HG03039 (cell line): ENCODE measurements at regions not wholly inside any gene's neighbourhood (a gene's known extent, or its start where the extent isn't known, plus 50 kb on each side); places are given as distances from the start of the nearest gene placed in this dataset.
"Not testable (repeated sequence)": the region's sequence is repeated elsewhere in the genome, so short reads cannot be mapped to it uniquely, and the experiment has no call there.

ENCODE experiments used
- ATAC-seq: cut with Tn5 transposase; IDR thresholded peaks from one replicate; pipeline ENCODE4 v1.9.1; 2021; ENCODE audit warnings: mild to moderate bottlenecking, moderate library complexity; ENCODE audit not compliant: unreplicated experiment

DNA sequence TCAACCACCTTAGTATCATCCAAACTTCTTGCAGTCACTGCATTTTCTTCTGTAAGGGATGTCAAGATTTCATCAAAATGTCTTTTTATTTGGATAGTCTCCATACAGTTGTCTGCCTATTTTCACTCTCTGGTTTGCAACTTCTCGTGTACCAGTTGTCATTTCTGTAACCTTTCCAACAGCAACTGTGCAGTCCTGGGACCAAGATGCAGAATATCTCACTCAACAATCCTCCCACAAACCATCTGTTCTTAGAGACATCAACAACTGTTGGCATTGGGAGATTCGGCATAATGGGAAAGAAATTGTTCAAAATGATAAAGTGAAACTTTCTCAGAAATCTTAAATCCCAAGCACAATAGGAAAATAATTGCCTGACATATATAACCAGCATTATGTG, 933.6 kb upstream of the SLC39A10 start:
- ATAC-seq = no peak

DNA sequence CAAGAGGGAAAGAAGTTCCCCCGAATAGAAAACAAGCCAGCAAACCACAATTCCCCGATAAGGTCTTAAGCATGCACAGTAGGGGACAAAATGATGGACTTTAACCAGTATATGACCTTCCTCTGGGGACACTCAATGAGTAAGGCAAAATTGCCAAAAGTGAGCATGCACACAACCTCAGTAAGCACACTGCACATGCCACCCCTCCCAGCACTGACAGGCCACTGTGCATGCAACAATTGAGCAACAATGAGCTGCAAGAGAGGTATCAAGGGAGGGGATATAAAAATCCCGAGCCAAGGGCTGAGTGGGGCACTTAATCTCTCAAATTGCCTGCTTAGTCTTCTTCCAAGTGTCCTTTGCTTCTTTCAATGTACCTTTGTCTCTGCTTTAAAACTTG, 935.8 kb upstream of the SLC39A10 start:
- no peak for ATAC-seq

DNA sequence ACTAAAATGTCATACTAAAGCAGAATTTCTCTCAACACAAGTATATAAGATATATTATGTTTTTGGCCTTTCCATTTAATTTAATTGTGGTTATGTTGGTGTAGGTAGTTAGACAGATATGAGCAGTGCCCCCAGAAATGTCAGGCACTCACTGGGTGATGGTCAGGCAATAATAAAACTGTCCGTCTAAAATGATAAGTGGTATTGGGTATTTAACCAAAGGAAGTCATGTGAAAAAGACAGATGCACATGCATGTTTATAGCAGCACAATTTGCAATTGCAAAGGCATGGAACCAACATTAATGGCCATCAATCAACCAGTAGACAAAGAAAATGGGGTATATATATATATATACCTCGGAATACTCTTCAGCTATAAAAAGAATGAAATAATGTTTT, 936.6 kb upstream of the SLC39A10 start:
- ATAC-seq = no peak

DNA sequence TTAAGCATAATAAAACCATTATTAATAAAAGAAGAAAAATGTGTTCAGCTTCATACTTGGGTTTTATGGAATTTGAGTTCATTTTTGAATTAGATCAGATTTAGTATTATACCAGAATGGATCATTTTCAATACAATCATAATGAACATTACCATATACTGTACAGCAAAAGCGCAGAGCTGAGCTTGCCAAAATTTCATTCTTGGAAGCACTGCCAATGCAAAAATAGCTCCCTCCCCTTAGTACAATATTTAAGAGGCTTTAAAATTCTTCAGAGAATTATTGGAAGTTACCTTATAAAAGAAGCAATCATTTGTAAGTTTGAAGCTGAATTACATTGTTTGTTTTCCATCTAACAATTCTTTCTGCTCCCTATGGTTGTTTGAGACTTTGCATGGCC, 938.1 kb upstream of the SLC39A10 start:
- ATAC-seq = no peak

DNA sequence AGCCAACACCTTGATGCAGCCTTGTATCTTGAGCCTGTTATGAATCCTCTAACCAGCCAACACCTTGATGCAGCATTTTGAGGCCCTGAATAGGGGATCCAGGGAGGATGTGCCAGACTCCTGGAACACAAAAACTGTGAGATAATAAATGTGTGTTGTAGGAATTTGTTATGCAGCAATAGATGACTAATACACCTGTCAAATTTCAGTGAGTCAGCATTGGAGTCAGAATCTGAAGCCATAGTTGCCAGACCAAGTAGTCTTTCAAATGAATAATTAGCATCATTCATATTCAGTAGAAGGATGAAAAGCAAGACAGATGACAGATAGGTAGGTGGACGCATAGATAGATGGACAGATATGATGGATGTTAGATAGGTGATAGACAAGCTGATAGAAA, 942.5 kb upstream of the SLC39A10 start:
- no peak for ATAC-seq

DNA sequence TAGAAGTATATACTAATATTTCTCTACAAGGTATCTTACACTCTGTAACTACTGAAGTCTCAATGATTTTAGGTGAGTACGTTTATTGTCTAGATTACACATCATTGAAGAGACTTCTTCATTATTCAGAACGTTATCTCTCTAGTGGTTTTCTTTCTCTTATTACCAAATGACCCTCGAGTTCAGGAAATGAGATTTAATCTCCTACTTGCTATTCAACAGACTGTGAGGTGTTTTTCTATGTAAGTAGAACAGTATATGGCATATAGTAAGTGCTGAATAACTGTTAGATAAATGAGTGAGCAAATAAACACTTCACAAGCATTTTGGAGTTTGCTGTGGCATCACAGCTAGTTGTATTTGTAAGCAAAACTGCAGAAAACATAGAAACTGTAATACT, 947.2 kb upstream of the SLC39A10 start:
- no peak for ATAC-seq

DNA sequence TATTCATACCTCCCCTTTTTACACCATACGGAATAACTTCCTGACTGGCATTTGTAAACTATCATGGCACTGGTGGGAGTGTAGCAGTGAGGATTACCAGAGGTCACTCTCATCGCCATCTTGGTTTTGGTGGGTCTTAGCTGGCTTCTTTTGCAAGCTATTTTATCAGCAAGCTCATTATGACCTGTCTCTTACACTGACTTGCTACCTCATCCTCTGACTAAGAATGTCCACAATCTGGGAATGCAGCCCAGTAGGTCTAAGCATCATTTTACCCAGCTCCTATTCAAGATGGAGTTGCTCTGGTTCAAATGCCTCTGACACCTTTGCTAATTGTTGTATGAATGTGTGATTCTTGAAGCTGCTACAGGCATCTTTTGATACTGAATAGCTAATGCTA, 950.8 kb upstream of the SLC39A10 start:
- no peak for ATAC-seq

DNA sequence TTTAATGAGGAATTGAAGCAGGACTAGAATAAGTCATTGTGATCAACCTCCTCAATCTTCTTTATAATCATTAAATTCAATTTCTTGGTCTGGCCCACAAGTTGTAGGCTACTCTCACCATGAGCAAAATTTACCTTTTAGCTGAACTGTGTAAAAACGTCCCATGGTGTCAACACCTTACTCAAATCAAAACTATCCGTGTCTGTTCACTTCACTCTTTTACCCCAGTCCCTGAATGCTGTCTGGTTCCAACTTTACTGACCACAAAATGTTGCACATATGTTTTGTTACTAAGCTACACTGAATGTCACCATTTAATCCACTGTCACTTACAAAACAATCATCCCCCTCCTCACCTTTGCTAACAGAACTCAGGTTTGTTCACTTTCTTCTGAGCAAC, 951.6 kb upstream of the SLC39A10 start:
- ATAC-seq = peak; percentile 62

DNA sequence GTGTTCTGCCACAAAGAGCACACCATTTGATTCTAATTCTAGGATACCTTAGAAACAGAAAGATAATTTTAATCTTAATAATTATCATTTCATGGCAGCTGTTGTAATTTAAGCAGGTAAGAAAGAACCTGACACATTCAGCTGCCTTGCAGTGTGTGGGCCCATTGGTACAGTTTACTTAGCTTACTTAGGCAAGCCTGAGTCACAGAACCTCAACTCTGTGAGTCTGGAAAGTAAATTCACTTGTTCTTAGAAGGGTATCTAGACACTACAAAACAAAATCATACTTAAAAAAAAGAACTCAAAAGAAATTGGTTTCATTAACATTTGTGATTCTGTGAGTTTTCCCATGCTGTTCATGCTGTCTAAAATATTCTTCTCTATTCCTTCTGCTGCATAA, 956.3 kb upstream of the SLC39A10 start:
- no peak for ATAC-seq

DNA sequence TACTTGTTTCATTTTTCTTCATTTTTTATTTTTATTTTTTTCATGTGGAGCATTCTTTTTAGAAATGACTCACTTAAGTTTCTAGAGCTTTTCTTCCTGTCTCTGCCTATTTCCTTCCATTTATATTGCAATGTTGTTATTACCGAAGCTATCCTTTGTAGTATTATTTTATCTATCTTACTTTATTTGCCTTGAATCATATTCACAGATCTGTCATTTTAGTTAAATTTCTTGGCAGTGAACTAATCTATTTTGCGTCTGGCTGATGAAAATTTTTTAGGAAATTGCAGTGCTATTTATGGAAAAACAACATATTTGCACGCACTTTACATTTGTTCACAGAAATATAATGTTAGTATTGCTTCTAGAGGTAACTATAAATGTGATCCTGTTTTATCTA, 956.9 kb upstream of the SLC39A10 start:
- no peak for ATAC-seq

DNA sequence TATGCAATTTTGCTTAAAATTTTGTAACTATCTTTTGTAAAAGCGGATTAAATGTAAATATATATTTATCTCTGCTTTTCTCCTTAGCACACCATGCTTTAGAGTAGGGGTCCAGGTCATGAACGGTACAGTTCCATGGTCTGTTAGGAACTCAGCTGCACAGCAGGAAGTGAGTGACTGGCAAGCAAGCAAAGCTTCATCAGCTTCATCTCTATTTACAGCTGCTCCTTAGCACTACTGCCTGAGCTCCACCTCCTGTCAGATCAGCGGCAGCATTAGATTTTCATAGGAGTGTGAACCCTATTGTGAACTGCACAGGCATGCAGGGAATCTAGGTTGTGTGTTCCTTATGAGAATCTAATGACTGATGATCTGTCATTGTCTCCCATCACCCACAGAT, 959.0 kb upstream of the SLC39A10 start:
- no peak for ATAC-seq

DNA sequence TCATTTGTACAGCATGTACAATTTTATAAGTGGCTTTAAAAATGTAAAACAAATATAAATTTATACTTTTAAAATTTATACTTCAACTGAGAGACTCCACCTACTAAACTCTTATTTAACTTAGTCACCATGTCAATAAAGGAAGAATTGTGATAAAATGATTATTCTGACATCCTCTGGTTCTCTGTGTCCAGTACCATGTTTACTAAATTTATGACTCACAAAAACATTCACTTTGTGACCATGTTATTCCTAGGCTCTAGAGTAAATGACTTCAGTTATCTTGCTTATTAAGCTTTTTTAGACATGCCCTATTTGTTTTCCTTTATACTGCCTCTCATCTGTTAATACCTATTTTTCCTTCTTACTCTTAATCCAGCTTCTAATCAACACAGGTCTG, 959.6 kb upstream of the SLC39A10 start:
- ATAC-seq = no peak

DNA sequence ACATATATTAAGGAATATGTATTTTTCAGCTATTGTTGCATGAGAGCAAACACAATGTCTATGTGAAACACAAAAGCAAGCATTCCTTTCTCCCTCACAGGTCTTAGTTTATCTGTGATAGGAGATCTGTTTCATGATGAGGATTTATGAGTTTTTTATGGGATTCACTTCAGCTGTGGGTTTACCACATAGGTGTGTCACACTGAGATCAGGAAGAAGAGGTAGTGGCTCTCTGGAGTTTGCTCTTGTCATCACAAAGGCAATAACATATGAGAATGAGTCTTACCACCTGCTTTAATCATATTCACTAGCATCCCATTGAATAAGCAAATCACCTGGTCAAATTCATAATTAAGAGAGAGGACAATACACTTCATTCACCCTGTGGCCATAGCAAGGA, 960.3 kb upstream of the SLC39A10 start:
- no peak for ATAC-seq

DNA sequence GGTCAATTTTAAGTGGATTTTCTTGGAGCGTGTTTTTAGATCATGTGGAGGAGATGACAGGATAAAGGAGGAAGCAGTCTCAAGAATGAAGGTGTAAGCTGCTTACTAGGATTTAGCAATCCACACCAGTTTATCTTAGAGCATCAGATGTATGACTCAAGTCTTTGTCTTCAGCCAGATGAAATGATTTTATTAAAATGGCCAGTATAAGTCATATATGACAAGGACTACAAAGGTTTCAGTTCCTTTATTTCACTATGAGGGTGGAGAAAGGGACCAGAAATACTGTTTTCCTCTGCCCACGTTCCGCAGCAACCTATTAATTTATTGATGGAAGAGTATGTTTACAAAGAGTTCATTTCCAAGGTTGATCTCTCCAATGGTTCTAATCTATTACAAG, 970.5 kb upstream of the SLC39A10 start:
- ATAC-seq = no peak

DNA sequence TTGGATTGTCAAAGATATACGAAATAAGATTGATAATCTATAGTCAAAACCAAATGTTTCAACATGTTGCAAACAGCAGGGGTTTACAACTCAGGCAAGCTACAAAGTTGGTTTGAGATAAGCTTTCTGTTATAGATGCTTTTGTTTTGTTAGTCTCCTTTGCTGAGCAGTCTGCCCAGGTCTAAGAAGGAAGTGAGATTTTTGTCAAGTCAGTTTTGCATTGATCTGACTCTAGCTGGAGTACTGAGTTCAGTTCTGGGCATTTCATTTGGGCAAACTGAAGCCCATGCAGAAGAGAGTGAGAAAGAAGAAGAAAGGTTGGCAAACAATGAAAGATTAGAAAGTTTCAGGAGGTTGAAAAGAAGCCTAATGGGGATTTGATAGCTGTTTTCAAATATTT, 983.0 kb upstream of the SLC39A10 start:
- ATAC-seq = no peak

DNA sequence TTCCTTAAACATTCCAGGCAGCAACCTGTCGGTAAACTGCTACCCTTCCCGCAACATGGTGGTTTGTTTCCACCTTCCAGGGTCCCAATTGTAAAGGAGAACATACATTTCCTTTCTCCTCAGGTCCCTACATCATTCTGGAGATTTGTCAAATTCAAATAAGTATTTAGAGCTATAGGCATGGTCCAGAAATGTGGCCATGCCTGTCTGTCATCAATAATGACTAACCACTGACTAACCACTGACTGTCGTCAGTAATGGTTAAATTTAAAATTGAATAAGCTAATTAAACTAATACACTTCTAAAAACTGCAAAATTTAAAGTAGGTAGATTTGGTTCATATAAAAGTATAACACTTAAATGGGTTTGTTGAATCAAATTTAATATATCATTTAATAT, 984.0 kb upstream of the SLC39A10 start:
- ATAC-seq = no peak

DNA sequence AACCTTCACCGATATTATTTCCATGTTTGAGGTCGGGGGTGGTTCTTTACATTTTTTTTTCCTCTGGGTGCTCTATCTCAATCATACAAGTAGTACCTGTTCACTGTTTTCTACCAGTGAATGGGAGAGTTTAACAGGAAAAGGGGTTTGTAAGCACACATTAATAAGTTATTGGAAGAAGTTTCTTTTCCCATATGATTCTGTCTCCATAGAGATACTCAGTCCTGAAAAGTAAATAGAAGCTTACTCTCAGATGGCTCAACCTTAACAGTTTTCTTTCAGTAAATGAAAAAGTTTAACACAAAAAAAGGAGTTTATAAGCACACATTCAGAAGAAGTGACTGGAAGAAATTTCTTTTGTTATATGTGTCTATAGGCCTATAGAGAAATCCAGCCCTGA, 995.6 kb upstream of the SLC39A10 start:
- no peak for ATAC-seq

DNA sequence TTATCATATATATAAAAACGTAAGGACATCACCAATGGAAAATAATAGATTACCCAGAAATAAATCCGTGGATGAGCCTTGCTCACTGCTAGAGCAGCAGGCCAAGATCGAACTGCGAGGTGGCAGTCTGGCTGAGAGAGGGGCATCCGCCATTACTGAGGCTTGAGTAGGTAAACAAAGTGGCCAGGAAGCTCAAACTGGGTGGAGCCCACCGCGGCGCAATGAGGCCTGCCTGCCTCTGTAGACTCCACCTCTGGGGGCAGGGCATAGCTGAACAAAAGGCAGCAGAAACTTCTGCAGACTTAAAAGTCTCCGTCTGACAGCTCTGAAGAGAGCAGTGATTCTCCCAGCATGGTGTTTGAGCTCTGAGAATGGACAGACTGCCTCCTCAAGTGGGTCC, 1018.0 kb upstream of the SLC39A10 start:
- ATAC-seq = not testable (repeated sequence)

DNA sequence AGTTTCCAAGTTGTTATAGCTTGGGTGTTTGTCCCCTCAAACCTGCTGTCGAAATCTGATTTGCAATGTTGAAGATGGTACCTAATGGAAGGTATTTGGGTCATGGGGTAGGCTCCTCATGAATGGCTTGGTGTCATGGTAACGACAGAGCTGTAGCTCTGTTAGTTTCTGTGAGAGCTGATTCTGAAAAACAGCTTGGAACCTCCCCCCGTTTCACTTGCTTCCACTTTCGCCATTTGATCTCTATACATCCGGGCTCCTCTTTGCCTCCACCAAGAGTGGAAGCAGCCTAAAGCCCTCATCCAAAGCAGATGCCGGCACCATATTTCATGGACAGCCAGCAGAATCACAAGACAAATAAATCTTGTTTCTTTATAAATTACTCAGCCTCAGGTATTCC, 1035.1 kb upstream of the SLC39A10 start:
- ATAC-seq = no peak

DNA sequence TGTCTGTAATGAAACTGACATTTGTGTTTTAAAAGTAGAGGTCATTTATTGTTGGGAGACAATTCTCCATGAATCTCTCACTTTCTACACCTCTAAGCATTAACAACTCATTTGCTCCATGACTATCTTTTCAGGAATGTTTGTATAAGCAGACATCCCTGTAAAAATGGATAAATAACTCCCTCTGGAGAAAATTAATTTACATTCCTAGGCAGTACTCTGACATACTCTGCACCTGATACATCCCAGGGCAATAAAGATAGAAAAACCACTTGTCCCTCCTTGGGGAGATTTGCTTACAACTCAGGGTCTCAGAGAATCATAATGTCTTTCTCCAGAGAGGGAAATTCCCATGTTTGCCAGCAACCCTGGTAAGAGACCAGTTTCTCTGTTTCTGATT, 1037.7 kb upstream of the SLC39A10 start:
- ATAC-seq = no peak

DNA sequence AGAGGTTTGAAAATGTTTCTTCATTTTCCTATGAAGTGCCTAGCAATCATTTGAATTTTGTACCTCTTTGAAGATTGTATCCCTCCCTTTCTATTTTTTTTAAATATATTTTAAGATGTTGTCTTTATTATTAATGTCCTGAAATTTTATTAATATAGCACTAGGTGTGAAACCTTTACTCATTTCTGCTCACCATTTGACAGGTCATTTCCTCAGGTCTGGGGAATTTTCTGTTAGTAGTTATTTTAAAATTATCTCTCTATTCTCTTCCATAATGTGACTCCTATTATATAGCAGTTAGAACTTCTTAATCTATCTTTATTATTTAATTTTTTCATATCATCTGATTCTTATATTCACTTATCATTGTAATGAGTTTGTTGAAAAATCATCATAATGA, 1038.6 kb upstream of the SLC39A10 start:
- no peak for ATAC-seq

DNA sequence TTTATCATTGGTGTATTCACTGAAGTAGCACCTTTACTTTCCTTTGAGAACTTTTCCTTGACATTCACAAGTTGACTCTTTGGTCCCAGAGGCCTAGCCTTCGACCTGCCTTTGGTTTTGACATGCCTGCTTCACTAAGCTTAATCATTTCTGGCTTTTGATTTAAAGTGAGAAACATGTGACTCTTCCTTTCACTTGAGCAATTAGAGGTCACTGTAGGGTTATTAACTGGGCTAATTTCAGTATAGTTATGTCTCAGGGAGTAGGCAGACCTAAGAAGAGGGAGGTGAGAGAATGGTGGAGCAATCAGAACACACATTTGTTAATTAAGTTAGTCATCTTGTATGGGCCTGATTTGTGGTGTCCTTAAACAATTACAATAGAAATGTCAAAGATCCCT, 1040.7 kb upstream of the SLC39A10 start:
- ATAC-seq = peak; percentile 82

DNA sequence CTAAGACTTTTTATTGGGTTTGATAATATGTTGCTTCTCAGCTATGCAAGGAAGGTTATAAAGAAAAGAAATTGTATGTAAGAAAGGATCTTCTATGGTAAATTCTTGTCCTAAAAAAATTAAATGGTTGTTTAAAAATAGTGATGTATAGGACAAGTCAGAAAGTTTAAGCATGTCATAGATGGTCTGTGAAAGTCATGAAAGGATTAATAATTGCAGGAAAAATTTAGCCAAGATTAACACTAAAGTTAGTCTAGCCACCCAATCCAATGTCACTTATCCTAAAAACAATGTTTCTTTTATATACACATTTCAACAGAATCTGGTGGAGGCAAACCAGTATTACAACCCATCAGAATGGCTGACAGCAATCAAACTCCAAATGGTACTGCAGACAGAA, 1046.7 kb upstream of the SLC39A10 start:
- ATAC-seq = no peak

DNA sequence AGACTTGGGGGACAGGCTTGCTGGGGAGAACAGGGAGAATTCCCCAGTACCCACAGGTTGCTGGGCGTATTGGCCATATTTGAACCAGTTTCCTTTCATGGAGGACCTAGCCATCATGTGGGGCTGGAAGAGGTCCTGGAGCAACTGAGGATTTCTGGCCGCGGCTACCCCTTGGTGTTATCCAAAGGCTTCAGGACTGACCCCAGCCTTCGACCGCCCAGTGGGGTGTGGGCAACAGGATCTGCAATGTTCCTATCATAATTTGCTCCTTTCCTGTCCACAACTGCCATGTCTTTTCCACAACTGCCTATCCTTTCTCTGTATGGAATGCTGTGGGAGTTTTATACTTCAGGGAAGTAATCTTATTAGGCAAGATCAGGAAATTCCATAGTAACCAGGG, 1053.6 kb upstream of the SLC39A10 start:
- ATAC-seq = no peak
